GM12864 (cell line): ENCODE measurements at regions not wholly inside any gene's neighbourhood (a gene's known extent, or its start where the extent isn't known, plus 50 kb on each side); places are given as distances from the start of the nearest gene placed in this dataset.
"Not testable (repeated sequence)": the region's sequence is repeated elsewhere in the genome, so short reads cannot be mapped to it uniquely, and the experiment has no call there.

Experiments used
- DNase-seq: peaks from one replicate; pipeline ENCODE4 v3.0.0-alpha.2; 2011; ENCODE audit warnings: low read depth
- H3K4me3 ChIP-seq: 2 replicates; pipeline ENCODE4 v1.5.1; 2011; ENCODE audit warnings: mild to moderate bottlenecking, low read depth, low read length, control low read depth
- CTCF ChIP-seq: IDR thresholded peaks from 2 replicates; pipeline ENCODE4 v1.5.1; 2011; ENCODE audit warnings: low read depth, mild to moderate bottlenecking, moderate library complexity, low read length, control low read depth, inconsistent platforms; ENCODE audit errors: missing control alignments

- TF ChIP-seq CTCF, result no peak
- no peak for DNase-seq
- H3K4me3 ChIP-seq, result no peak overlapping the region
Observed at GRCh38 chr1:104238991-104239390, 489.3 kb downstream of the AMY1C start.

- no peak for TF ChIP-seq CTCF
- DNase-seq, result no peak
- H3K4me3 ChIP-seq, result no peak overlapping the region
Observed at GRCh38 chr1:104248385-104248784, 498.7 kb downstream of the AMY1C start.

GRCh38 chr1:104259481-104259880 is 509.8 kb downstream of the AMY1C start:
- H3K4me3 ChIP-seq, result no peak overlapping the region
- TF ChIP-seq CTCF, result no peak

GRCh38 chr1:104263110-104263509 is 513.4 kb downstream of the AMY1C start:
- DNase-seq, H3K4me3 ChIP-seq: not testable (repeated sequence)

More at GRCh38 chr1:104259481-104259880, 509.8 kb downstream of the AMY1C start:
- DNase-seq, result no peak

- H3K4me3 ChIP-seq, result no peak overlapping the region
- no peak for DNase-seq
- TF ChIP-seq CTCF, result no peak
Observed at GRCh38 chr1:104264521-104264920, 514.8 kb downstream of the AMY1C start.

GRCh38 chr1:104265163-104265562 is 515.5 kb downstream of the AMY1C start:
- H3K4me3 ChIP-seq, result no peak overlapping the region
- TF ChIP-seq CTCF, result no peak
- DNase-seq, result no peak

GRCh38 chr1:104266612-104267011 is 516.9 kb downstream of the AMY1C start:
- no peak overlapping the region for H3K4me3 ChIP-seq
- no peak for DNase-seq

GRCh38 chr1:104288322-104288721 is 538.6 kb downstream of the AMY1C start:
- not testable (repeated sequence) for H3K4me3 ChIP-seq, DNase-seq

More at GRCh38 chr1:104266612-104267011, 516.9 kb downstream of the AMY1C start:
- TF ChIP-seq CTCF, result no peak
